ENCODE measurements at regions not wholly inside any gene's neighbourhood (a gene's known extent, or its start where the extent isn't known, plus 50 kb on each side); places are given as distances from the start of the nearest gene placed in this dataset.

DNA sequence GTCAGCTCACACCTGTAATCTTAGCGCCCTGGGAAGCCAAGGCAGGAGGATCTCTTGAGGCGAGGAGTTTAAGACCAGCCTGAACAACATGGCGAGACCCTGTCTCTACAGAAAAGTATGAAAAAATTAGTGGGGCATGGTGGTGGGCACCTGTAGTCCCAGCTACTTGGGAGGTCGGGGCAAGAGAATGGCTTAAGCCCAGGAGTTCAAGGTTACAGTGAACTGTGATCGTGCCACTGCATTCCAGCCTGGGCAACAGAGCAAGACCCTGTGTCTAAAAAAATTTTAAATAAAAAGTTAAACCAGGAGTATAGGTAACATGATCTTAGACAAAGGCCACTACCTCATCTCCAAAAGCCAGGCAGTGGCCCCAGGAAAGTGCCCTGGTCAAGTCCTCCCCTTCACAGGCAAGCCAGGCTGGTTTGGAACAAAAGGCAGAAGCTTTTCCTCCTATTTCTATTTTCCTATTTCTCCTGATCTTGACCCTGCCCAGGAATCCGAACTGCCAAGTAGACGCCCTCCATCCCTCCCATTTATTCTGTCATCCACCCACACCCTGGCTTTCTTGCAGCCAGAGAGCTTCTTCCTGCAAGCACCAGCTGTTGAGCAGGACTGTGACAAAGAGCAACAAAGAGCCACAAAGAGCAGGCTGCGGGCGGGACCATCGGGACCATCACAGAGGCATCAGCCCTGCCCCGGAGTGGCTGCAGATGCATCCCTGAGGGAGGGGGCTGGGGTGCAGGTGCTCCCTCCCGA, 149.9 kb upstream of the AFDN start:
- TF ChIP-seq CEBPB (IDR thresholded peaks at IDR 0.05) (no peak), YY1 (IDR thresholded peaks at IDR 0.05; ENCODE audit: low read depth) (no peak), RAD21 (IDR thresholded peaks at IDR 0.05; ENCODE audit: low read depth) (no peak)
- TF ChIP-seq, protein P1, sequence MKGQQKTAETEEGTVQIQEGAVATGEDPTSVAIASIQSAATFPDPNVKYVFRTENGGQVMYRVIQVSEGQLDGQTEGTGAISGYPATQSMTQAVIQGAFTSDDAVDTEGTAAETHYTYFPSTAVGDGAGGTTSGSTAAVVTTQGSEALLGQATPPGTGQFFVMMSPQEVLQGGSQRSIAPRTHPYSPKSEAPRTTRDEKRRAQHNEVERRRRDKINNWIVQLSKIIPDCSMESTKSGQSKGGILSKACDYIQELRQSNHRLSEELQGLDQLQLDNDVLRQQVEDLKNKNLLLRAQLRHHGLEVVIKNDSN (IDR thresholded peaks at IDR 0.05), result no peak
- TF ChIP-seq, protein P2, sequence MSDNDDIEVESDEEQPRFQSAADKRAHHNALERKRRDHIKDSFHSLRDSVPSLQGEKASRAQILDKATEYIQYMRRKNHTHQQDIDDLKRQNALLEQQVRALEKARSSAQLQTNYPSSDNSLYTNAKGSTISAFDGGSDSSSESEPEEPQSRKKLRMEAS (IDR thresholded peaks at IDR 0.05), result no peak
